ENCODE measurements at regions not wholly inside any gene's neighbourhood (a gene's known extent, or its start where the extent isn't known, plus 50 kb on each side); places are given as distances from the start of the nearest gene placed in this dataset.

- TF ChIP-seq CTCF (IDR thresholded peaks at IDR 0.05; ENCODE audit: poor library complexity) = no peak
- TF ChIP-seq EZH2 (IDR thresholded peaks at IDR 0.05; ENCODE audit: borderline replicate concordance) = no peak
These were observed 151.7 kb downstream of the DMRT2 start for GRCh38 chr9:1201901-1202300.

Measured in hepatocyte (in vitro differentiated cells).